GM21360 (cell line): ENCODE measurements at regions not wholly inside any gene's neighbourhood (a gene's known extent, or its start where the extent isn't known, plus 50 kb on each side); places are given as distances from the start of the nearest gene placed in this dataset.

Source experiments
- ATAC-seq: cut with Tn5 transposase; IDR thresholded peaks from one replicate; pipeline ENCODE4 v1.9.1; 2021; ENCODE audit warnings: mild to moderate bottlenecking, moderate library complexity; ENCODE audit not compliant: unreplicated experiment

DNA sequence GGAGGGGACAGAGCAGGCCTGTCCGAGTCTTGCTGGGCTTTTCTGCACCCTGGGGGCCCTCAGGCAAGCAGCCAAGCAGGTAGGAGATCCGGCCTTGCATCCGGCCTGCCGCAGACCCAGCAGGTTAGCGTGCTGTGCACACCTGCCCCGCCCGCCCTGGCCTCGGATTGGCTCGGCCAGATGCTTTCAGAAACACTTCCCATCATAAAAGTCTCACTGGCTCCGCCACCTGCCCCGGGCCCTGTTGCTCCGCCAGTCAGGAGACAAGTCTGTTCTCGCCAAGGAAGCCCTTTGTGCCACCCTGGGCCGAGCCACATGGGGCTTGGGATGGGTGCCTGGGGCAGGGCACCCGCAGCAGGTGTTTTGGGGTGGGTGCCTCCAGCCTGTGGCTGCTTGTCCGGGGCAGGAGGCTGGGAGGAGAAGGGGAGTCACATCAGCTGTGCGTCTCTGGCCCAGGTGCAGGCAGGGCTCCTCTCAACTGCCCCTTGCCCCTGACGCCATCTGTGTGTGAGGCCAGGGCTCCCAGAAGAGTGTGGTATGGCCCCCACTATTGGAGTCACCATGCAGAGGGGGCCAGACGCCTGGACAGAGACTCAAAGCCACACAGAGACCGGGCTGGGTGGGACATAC is 228.2 kb upstream of the GSE1 start:
- ATAC-seq: no peak

DNA sequence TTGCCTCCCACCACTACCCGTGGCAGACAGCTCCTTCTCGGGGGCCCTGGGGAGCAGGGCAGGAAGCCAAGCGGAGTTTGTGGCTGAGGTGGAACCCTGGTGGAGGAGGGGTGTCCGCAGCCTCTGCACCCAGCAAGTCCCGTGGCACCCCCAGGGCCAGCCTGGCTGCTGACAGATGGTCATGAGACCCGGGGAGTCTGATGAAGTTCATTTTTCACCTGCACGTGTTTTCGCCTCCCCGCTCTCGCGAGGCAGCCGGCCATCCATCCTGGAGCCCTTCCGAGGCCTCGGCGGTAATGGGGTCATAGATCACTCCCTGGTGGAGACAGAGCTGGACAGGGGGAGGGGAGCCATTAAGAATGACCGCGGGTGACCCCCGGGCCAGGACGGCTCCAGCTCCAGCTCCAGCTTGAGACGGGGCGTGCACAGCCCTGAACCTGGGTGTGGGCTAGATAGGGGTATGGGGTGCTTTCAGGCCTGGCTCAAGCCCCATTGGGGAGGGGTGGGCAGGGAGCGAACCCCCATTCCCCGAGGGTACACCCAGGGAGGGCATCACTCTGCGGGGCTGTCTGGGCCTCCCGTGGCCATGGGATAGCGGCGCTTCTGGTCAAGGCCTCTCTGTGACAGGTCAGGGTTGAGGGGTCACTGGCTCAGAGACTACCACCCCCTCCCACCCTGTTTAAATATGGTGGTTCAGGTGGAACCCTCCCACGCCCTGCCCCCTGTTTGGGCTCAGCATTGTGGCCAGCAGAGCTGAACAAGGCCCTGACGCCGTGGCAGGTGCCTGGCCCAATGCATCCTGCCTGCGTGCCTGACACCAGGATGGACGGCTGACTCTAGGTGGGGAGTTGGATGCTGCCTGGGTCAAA is 227.4 kb upstream of the GSE1 start:
- no peak for ATAC-seq

DNA sequence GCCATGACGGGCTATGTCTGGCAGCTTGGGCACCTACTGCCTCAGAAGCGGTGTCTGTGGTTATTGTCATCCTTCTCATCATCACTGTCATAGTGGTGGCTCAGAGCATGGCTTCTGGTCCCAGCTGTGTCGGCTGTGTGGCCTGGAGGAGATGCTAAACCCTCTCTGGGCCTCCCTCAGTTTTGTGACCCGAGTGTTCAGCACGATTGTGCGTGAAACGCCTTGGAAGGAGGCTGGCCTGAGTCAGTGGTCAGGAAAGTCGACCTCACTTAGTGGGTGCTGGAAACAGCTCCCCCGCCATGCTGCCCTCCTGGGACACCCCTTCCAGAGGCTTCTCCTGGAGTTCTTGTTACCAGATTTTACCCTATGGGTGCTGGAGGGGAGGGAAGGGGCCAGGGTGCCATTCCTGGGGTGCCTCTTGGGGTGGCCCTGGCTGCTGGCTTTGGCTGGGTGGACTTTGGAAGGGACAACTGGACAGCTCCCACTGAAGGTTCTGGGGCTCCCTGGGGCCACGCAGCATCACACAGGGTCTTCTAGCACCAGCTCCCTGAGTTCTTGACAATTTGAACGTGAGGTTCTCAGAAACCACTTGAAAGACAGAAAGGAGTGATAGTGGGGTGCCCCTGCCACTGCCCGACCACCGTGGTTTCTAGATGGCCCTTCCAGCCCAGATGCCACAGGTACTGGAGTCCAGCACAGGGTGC is 226.5 kb upstream of the GSE1 start:
- ATAC-seq: no peak

DNA sequence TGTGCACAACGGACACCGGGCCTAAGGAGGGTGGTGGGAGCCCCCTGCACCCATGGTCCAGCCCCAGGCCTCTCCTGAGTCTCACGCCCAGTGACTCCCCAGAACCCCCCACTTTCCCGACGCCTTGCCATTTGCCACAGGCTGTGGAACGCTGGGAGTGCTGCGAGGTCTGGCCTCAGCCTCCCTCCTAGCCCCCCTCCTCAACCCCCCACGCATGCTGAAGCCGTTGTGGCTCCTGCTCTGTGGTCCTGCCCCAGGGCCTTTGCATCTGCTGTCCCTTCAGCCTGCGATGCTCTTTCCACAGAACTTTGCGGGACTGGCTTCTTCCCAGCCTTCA is 226.0 kb upstream of the GSE1 start:
- ATAC-seq: no peak

DNA sequence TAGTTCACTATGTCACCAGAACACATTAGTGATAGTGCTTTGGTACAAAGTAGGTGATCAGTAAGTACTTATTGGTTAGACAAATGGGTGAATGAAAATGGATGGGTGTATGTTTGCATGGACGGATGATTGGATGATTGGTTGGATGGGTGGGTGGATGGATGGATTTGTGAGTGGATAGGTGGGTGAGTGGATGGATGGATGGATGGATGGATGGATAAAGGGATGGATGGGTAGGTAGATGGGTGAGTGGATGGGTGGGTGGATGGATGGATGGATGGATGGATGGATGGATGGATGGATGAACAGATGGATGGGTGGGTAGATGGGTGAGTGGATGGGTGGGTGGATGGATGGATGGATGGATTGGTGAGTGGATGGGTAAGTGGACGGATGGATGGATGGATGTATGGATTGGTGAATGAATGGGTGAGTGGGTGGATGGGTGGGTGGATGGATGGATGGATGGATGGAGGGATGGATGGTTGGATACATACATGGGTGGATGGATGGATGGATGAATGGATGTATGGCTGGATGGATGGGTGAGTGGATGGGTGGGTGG is 225.3 kb upstream of the GSE1 start:
- no peak for ATAC-seq

DNA sequence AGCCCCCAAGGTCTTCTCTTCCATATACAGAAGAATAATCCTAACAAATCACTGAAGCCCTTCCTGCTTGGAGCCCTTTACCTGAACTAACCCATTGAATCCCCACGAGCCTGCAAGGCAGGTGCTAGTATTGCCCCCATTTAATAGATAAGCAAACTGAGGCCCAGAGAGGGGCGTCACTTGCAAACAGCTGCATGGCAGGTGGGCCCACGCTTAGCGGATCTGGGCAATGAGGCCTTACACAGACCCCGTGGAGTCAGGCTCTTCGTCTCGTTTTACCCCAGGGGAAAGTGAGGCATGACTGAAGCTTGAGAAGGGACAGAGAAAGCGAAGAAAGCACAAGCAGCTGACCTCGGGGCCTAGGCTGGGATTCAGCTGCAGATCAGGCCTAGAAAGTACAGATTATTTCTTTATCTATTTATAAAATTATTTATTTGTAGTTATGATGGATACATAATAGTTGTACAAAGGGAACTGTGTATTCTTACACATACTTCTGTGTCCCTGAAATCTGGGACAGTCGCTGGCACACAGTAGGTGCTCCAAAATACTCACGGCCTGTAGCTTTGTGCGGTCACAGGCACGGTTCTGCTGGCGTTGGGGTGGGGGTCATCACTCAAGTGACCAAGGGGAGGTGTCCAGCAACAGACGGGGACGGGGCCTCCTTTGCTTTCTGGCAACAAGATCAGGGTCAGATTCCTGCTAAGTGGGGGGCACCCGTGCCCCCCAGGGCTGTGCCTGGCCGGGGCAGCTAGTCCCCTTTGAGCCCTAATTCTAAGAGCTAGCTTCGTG is 223.2 kb upstream of the GSE1 start:
- ATAC-seq: no peak

DNA sequence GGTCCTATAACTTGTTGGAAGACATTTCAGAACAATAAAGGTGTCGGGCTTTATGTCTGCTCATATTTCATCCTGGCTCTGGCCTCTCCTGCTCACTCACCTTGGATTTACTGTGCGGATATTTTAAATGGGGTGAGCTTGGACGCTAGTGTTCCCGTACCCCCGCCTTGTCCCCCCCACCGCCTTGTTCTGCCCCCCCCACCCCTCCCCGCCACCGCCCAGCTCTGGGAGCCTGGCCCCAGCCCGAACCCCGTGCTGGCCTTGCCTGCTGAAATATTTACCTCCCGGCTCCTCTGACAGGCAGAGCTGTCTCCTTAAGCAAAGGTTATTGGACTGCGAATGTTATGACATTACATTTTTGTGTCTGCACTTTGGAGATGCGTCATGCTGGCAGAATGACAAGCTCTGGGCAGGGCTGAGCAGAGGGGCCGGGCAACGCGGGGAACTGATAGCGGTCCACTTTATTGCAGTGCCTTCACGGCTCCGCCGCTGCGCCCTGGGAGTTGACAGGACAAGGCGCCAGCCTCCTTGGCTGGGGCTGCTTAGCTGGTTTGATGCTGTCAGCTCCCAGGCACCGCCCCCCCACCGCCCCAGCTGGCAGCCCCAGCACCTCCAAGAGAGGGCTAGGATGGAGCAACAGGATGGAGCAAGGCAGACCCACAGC is 222.5 kb upstream of the GSE1 start:
- no peak for ATAC-seq

DNA sequence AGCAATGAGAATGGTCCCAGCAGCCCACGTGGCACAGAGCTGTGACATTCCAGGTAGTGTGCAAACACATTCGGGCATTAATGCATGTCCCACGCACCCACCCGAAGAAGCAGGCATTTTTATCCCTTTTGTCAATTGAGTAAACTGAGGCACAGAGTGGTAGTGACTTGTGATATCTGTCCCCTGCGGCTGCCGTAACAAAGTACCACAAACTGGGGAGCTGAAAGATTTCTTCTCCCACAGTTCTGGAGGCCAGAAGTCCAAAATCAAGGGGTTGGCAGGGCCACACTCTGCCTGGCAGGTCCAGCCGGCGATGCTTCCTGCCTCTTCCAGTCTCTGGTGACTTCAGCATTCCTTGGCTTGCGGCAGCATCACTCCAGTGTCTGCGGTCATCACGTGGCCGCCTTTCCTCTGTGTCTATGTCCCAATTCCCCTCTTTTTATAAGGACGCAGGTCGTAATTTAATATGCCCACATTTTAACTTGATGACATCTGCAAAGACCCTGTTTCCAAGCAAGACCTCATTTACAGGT is 221.9 kb upstream of the GSE1 start:
- ATAC-seq: no peak

DNA sequence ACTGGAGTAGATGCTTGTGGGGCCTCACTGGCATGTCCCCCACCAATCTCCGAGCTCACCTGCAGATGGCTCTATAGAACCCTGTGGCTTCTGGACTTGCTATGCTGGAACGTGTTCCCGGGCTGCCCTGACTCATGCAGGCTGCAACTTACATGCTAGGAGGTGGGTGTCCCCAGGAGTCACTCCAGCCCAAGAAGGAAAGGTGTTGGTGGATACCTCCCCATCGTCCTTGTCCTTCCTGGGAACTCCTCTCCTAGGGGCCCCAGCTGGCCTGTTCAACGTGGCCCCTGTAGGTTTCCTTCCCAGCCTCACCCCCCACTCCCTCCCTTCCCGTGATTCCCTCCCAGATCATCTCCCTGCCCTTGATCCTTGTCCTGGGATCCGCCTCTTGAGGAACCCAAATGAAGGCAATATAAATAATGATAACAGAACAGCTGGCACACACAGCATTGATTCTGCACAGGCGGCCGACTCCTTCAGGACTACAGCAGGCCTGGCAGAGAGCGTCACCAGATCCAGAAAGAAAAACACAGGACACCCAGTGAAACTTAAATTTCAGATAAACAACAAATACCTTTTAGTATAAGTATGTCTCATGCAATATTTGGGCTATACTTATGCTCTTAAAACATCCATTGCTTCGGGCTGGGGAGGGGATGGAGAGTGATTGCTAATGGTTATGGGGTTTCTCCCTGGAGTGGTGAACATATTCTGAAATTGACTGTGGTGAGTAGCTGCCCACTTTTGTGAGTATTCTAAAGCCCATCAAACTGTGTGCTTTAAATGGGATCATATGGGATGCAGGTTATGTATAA is 221.1 kb upstream of the GSE1 start:
- no peak for ATAC-seq

DNA sequence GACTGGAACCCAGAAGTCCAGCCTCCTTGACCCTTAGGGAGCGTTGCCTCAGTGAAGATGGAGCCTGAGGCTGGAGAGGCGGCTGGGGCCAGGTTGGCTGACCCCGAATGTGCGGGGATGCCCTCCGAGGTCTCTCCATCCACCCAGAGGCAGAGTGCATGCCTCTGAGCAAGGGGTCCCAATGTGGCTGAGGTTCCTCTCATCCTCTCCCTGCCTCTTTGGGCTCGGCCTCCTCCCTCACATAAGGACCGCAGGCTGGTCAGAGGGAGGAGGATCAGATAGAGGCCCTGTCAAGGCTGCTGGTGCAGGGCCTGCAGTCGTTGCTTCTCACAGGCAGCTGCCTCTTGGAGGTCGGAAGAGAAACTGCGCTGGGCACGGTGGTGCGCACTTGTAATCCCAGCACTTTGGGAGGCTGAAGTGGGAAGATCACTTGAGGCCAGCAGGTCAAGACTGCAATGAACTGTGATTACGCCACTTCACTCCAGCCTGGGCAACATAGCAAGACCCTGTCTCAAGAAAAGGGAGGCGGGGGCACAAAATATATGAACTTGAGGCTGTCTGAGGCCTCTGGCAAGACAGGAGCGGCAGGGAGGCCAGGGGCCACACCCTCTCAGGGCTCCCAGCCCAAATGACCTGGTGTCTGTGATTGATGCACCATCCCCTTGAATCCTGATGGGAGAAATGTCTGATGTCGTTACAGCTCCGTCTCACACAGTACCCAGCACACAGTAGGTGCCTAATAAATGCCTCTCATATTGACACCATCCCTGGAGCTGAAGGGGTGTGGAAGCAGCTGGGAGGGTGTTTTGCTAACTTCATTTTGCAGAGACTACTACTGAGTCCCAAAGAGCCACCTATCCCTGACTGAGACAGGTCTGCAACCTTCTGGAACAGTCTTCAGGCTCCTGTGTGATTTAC is 220.1 kb upstream of the GSE1 start:
- ATAC-seq: no peak

DNA sequence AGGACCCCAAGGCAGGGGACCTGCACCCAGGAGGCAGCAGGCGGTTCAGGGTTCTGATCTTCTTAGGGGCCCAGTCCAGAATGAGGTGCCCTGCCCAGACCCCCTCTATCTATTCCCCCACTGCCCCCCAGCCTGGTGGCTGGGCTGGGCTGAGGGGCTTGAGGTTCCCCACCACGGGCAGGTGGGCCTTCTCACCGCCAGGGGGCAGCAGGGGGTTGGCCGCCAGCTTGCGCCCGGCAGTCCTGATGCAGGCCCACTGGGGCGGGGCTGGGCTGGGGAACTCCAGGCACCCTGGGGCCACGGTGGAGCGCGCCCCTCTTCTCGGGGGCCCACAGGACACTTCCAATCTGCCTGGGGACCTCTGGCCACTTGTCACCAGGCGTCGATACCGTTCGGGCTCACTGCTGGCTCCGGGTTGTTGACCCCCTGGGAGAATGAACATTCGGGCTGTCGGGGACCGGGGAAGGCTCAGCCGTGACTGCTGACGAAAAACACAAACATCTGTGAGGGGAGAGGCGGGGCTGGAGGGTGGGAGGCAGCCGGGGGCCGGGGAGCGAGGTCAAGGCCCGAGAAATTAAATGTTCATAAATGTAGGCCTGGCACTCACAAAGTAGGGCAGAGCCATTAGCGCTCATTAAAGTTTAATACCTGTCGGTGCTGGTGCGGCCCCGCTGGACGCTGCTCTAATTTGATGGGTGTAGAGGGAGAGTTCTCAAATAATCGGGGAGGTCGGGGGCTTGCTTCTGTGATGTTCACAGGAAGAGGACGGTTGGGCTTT is 219.3 kb upstream of the GSE1 start:
- ATAC-seq: peak; percentile 46

DNA sequence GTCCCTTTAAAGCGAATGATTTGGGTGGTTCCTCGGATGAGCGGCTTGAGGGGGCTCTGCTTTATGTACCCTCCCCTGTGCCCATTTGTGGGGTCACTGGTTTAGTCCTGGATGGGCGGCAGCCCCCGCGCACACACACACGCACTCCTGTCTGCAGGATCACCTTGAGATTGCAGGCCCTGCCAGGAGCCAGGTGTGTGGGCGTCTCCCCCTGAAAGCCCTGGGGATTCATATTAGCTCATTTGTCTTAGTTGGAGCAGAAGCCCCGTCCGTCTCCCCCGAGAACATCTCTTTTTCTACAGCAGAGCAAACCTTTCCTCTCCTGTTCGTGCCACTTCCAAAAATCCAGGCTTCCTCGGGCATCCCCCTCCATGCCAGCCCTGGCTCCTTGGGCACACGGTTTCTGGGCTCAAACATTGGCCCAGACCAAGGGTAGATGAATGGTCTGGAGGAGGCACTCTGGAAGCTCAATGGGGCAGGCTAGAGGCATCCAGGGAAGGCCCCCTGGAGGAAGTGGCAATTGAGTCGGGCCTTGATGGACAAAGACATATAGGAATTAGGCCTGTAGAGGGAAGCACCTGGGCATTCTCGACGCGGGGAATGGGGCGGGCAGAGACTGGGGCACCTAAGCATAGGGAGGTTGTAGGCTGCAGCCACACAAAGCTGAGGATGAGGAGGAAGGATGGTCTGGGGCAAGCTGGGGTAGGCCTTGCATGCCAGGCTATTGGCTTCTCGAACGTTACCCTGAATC is 218.5 kb upstream of the GSE1 start:
- ATAC-seq: no peak

DNA sequence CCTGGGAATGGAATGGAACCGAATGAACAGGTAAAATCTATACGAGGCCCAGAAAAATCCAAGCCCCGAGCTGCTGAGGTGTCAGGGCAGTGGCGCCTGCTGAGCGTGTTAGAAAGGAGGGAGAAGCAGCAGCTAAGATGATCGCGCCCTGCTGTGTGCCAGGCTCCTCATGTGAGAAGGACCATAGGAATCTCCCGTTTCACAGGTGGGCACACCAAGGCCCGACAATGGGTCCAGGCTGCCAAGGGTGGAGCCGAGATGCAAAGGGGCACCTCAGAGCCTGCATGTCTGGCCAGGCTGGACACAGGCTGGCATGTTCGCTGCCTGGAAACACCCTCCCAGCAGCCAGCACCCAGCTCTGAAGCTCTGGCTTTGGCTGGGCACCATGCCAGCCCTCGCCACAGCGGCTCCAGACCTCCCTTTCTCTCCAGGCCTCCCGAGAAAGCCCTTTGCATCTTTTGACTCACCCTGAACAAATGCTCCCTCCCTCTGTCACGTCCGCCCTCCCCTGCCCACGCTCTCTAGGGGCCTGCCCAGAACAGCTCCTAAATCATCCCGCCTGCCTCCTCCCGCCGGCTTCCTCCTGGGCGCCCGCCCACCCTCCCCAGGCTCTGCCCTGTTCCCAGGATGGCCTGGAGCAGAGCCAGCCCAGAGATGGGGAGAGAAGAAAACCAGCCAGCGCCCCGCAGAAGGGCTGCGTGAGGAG is 217.8 kb upstream of the GSE1 start:
- no peak for ATAC-seq

DNA sequence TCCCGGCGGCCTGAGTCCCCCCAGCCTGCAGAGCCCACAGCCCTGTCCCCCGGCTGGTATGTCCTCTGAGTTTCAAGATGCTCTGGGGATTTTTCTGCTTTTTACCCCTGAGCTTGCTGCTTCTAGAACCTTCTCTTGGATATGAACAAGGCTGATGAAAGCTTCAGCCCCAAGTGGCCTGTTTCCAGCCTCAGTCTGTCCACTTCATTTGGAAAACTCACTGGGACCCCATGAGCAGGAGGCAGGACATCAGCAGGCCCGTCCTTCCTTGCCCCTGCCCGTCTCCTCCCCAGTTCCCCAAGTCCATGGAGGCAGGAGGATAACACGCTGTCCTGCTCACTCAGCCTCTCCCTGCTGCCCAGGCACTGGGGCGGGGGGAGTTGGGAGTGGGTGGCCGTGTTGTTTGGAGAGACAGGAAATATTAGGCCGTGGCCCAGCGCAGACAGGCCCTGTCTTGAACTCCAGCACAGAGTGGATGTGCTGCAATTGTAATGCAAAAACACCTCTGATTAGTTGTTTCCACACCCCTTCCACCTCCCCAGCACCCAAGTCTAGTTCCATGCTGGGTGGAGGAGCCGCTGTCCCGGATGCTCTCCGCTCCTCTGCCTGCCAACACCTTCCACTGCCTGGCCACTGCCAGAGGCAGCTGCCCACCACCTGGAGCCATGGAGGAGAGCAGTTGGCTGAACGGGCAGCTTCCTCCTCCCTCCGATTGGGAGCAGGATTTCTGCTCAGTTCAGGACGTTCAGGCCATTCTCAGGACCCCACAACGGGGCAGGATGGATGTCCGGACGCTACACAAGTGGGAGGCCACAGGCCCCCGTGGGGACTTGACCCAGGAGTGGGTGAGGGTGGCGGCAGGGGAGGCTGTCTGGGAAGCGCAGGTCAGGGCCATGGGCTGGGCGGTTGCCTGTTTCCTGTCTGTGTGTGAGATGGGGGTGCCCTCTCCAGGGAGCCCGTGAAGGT is 216.9 kb upstream of the GSE1 start:
- no peak for ATAC-seq
